T-helper 22 cell (primary cell): ENCODE measurements at regions not wholly inside any gene's neighbourhood (a gene's known extent, or its start where the extent isn't known, plus 50 kb on each side); places are given as distances from the start of the nearest gene placed in this dataset.

Experiments
- DNase-seq: peaks from one replicate; pipeline ENCODE4 v3.0.0-alpha.2; 2020; ENCODE audit warnings: low read depth

GRCh38 chr1:9419369-9420041 lies 119.8 kb upstream of the SLC25A33 start:
- DNase-seq, result no peak

GRCh38 chr1:9420835-9421532 lies 118.3 kb upstream of the SLC25A33 start:
- no peak for DNase-seq

- no peak for DNase-seq
Observed at GRCh38 chr1:9421533-9421873, 117.8 kb upstream of the SLC25A33 start.

- no peak for DNase-seq
Observed at GRCh38 chr1:9422321-9422720, 116.9 kb upstream of the SLC25A33 start.

GRCh38 chr1:9422911-9423505 lies 116.3 kb upstream of the SLC25A33 start:
- DNase-seq, result no peak

- DNase-seq, result no peak
Observed at GRCh38 chr1:9424261-9424660, 115.0 kb upstream of the SLC25A33 start.

- no peak for DNase-seq
Observed at GRCh38 chr1:9425859-9426258, 113.4 kb upstream of the SLC25A33 start.

GRCh38 chr1:9426291-9426711 lies 113.0 kb upstream of the SLC25A33 start:
- peak; percentile 79 for DNase-seq

GRCh38 chr1:9427388-9427787 lies 111.9 kb upstream of the SLC25A33 start:
- DNase-seq, result no peak

GRCh38 chr1:9428601-9429341 lies 110.5 kb upstream of the SLC25A33 start:
- peak; percentile 98 for DNase-seq

GRCh38 chr1:9429342-9429711 lies 109.9 kb upstream of the SLC25A33 start:
- no peak for DNase-seq

GRCh38 chr1:9434247-9435152 lies 104.8 kb upstream of the SLC25A33 start:
- DNase-seq, result no peak

- no peak for DNase-seq
Observed at GRCh38 chr1:9435153-9435636, 104.1 kb upstream of the SLC25A33 start.

- no peak for DNase-seq
Observed at GRCh38 chr1:9435854-9436640, 103.2 kb upstream of the SLC25A33 start.

- no peak for DNase-seq
Observed at GRCh38 chr1:9437961-9438430, 101.3 kb upstream of the SLC25A33 start.

GRCh38 chr1:9438431-9439073 lies 100.7 kb upstream of the SLC25A33 start:
- DNase-seq, result no peak

GRCh38 chr1:9439074-9439761 lies 100.0 kb upstream of the SLC25A33 start:
- no peak for DNase-seq

GRCh38 chr1:9440261-9440660 lies 99.0 kb upstream of the SLC25A33 start:
- DNase-seq, result no peak

- DNase-seq, result no peak
Observed at GRCh38 chr1:9440763-9441194, 98.5 kb upstream of the SLC25A33 start.
